ENCODE measurements at regions not wholly inside any gene's neighbourhood (a gene's known extent, or its start where the extent isn't known, plus 50 kb on each side); places are given as distances from the start of the nearest gene placed in this dataset.

GRCh38 chr4:45147866-45148265, 421.5 kb upstream of the GNPDA2 start:
- H3K4me3 ChIP-seq (ENCODE audit: low read length) = no peak overlapping the region
- H3K36me3 ChIP-seq (ENCODE audit: control insufficient read depth, insufficient read depth, low read length) = no peaks in the 10 kb centered on the region
- H3K9ac ChIP-seq (ENCODE audit: low read length) = no peak overlapping the region
- H3K27ac ChIP-seq (ENCODE audit: low read depth, low read length) = no peak overlapping the region
- H3K27me3 ChIP-seq (ENCODE audit: control insufficient read depth, insufficient read depth, low read length) = no peaks in the 10 kb centered on the region
- no peaks in the 10 kb centered on the region for H3K4me1 ChIP-seq (ENCODE audit: control insufficient read depth, insufficient read depth, low read length)

GRCh38 chr4:45131020-45131419, 404.7 kb upstream of the GNPDA2 start:
- H3K36me3 ChIP-seq (ENCODE audit: control insufficient read depth, insufficient read depth, low read length) = no peaks in the 10 kb centered on the region
- no peaks in the 10 kb centered on the region for H3K27me3 ChIP-seq (ENCODE audit: control insufficient read depth, insufficient read depth, low read length)
- no peak overlapping the region for H3K9ac ChIP-seq (ENCODE audit: low read length)
- no peak overlapping the region for H3K27ac ChIP-seq (ENCODE audit: low read depth, low read length)
- H3K4me3 ChIP-seq (ENCODE audit: low read length) = no peak overlapping the region
- H3K4me1 ChIP-seq (ENCODE audit: control insufficient read depth, insufficient read depth, low read length) = no peaks in the 10 kb centered on the region

DNA sequence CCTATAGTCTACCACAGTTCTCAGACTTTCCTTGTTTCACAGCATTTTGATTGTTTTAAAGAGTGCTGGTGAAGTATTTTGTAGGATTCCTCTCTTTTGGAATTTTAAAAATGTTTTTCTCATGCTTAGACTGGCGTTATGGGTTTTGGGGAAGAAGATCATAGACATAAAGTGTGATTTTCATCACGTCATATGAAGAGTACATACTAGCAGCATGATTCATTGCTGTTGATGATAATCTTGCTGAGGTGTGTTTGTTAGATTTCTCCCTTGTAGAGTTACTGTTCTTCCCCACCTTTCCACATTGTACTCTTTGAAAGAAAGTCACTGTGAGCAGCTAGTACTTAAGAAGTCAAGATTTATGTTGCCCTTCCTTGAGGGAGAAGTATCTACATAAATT, 396.1 kb upstream of the GNPDA2 start:
- Histone ChIP-seq H3K9ac (ENCODE audit: low read length) (no peak overlapping the region), H3K27me3 (ENCODE audit: control insufficient read depth, insufficient read depth, low read length) (no peaks in the 10 kb centered on the region), H3K4me1 (ENCODE audit: control insufficient read depth, insufficient read depth, low read length) (no peaks in the 10 kb centered on the region), H3K27ac (ENCODE audit: low read depth, low read length) (no peak overlapping the region), H3K4me3 (ENCODE audit: low read length) (no peak overlapping the region), H3K36me3 (ENCODE audit: control insufficient read depth, insufficient read depth, low read length) (no peaks in the 10 kb centered on the region)

GRCh38 chr4:45121426-45121975, 395.1 kb upstream of the GNPDA2 start:
- Histone ChIP-seq H3K36me3 (ENCODE audit: control insufficient read depth, insufficient read depth, low read length) (no peaks in the 10 kb centered on the region), H3K4me3 (ENCODE audit: low read length) (no peak overlapping the region), H3K9ac (ENCODE audit: low read length) (no peak overlapping the region), H3K4me1 (ENCODE audit: control insufficient read depth, insufficient read depth, low read length) (no peaks in the 10 kb centered on the region), H3K27ac (ENCODE audit: low read depth, low read length) (no peak overlapping the region), H3K27me3 (ENCODE audit: control insufficient read depth, insufficient read depth, low read length) (no peaks in the 10 kb centered on the region)

DNA sequence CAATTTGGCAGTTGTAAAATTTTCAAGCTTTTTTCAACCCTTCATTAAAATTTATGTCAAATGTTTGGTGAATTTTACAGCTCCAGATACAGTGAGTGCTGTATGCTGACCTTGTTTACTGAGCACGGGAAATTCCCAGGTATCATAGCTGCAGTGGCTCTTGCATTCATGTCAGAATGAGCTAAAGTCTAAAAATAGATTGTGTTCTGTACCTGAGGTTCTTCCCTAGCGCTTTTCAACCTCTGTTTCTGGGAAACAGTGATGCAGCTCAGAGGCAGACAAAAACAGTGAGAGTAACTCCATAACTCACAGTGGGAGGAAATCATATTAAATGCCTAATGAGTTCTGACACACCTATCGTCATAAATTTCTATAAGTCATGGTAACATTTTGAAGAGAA, 393.8 kb upstream of the GNPDA2 start:
- no peak overlapping the region for H3K9ac ChIP-seq (ENCODE audit: low read length)
- H3K4me3 ChIP-seq (ENCODE audit: low read length) = no peak overlapping the region
- no peak overlapping the region for H3K27ac ChIP-seq (ENCODE audit: low read depth, low read length)
- no peaks in the 10 kb centered on the region for H3K36me3 ChIP-seq (ENCODE audit: control insufficient read depth, insufficient read depth, low read length)
- no peaks in the 10 kb centered on the region for H3K4me1 ChIP-seq (ENCODE audit: control insufficient read depth, insufficient read depth, low read length)
- no peaks in the 10 kb centered on the region for H3K27me3 ChIP-seq (ENCODE audit: control insufficient read depth, insufficient read depth, low read length)

GRCh38 chr4:45119376-45119775, 393.0 kb upstream of the GNPDA2 start:
- Histone ChIP-seq H3K4me3 (ENCODE audit: low read length) (no peak overlapping the region), H3K9ac (ENCODE audit: low read length) (no peak overlapping the region), H3K27ac (ENCODE audit: low read depth, low read length) (no peak overlapping the region), H3K36me3 (ENCODE audit: control insufficient read depth, insufficient read depth, low read length) (no peaks in the 10 kb centered on the region), H3K4me1 (ENCODE audit: control insufficient read depth, insufficient read depth, low read length) (no peaks in the 10 kb centered on the region), H3K27me3 (ENCODE audit: control insufficient read depth, insufficient read depth, low read length) (no peaks in the 10 kb centered on the region)

DNA sequence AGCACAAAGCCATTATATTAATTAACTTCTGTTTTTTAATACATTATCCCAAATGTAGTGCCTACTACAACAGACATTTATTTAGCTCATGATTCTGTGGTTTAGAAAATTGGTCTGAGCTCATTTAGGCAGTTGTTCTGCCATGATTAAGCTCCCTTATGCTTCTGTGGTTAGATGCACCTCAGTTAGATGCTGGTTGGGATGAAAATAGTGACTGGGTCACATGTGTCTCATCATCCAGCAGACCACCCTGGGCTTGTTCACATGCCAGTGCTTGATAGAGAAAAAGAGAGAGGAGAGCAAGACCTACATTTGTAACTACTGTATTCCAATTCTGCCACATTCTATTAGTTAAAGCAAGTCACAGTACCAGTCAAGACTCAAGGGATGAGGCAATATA, 376.4 kb upstream of the GNPDA2 start:
- no peak overlapping the region for H3K4me3 ChIP-seq (ENCODE audit: low read length)
- H3K27ac ChIP-seq (ENCODE audit: low read depth, low read length) = no peak overlapping the region
- no peaks in the 10 kb centered on the region for H3K27me3 ChIP-seq (ENCODE audit: control insufficient read depth, insufficient read depth, low read length)
- no peaks in the 10 kb centered on the region for H3K36me3 ChIP-seq (ENCODE audit: control insufficient read depth, insufficient read depth, low read length)
- H3K4me1 ChIP-seq (ENCODE audit: control insufficient read depth, insufficient read depth, low read length) = no peaks in the 10 kb centered on the region
- no peak overlapping the region for H3K9ac ChIP-seq (ENCODE audit: low read length)

GRCh38 chr4:45100956-45101818, 374.8 kb upstream of the GNPDA2 start:
- no peak overlapping the region for H3K4me3 ChIP-seq (ENCODE audit: low read length)

DNA sequence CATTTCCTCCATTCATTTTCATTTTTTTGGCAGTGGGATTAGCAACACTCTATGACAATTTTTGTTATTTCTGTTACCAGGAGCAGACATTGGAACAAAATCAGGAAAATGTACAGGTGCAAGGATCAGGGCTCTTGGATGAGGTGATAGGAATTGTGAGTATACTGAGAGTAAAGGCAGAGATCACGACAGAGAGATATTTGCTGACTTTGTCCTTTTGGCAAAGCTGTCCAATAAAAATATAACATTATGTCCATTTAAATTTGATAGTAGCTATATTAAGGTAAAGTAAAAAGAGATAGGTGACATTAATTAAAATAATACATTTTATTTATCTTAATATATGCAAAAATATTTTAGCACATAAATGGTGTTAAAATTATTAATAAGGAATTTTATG, 373.1 kb upstream of the GNPDA2 start:
- Histone ChIP-seq H3K9ac (ENCODE audit: low read length) (no peak overlapping the region), H3K4me1 (ENCODE audit: control insufficient read depth, insufficient read depth, low read length) (no peaks in the 10 kb centered on the region), H3K36me3 (ENCODE audit: control insufficient read depth, insufficient read depth, low read length) (no peaks in the 10 kb centered on the region), H3K27ac (ENCODE audit: low read depth, low read length) (no peak overlapping the region), H3K27me3 (ENCODE audit: control insufficient read depth, insufficient read depth, low read length) (no peaks in the 10 kb centered on the region), H3K4me3 (ENCODE audit: low read length) (no peak overlapping the region)

More at GRCh38 chr4:45100956-45101818, 374.8 kb upstream of the GNPDA2 start:
- no peak overlapping the region for H3K9ac ChIP-seq (ENCODE audit: low read length)
- no peaks in the 10 kb centered on the region for H3K27me3 ChIP-seq (ENCODE audit: control insufficient read depth, insufficient read depth, low read length)
- H3K4me1 ChIP-seq (ENCODE audit: control insufficient read depth, insufficient read depth, low read length) = no peaks in the 10 kb centered on the region
- H3K36me3 ChIP-seq (ENCODE audit: control insufficient read depth, insufficient read depth, low read length) = no peaks in the 10 kb centered on the region
- no peak overlapping the region for H3K27ac ChIP-seq (ENCODE audit: low read depth, low read length)

GRCh38 chr4:45094684-45095083, 368.3 kb upstream of the GNPDA2 start:
- no peaks in the 10 kb centered on the region for H3K36me3 ChIP-seq (ENCODE audit: control insufficient read depth, insufficient read depth, low read length)
- H3K9ac ChIP-seq (ENCODE audit: low read length) = no peak overlapping the region
- H3K4me1 ChIP-seq (ENCODE audit: control insufficient read depth, insufficient read depth, low read length) = no peaks in the 10 kb centered on the region
- H3K27me3 ChIP-seq (ENCODE audit: control insufficient read depth, insufficient read depth, low read length) = no peaks in the 10 kb centered on the region
- no peak overlapping the region for H3K27ac ChIP-seq (ENCODE audit: low read depth, low read length)
- H3K4me3 ChIP-seq (ENCODE audit: low read length) = no peak overlapping the region

DNA sequence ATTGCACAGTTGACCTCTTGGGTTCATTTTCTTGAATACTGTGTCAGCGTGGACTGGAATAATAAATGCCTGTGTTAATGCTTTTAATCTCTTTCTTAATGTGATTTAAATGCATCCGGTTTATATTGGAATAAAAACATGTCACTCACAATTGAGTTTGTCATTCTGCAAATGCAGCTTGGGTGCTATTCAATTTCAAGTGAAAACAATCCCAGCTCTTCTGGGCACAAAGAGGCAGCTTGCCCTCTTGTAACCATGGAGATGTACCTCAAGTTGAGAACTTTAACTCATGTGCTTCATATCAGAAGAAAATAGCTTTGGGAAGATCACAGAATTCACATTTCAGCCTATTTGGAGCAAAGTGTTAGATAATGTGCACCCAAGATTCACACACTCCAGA, 355.7 kb upstream of the GNPDA2 start:
- no peak overlapping the region for H3K9ac ChIP-seq (ENCODE audit: low read length)
- no peak overlapping the region for H3K27ac ChIP-seq (ENCODE audit: low read depth, low read length)
- no peaks in the 10 kb centered on the region for H3K36me3 ChIP-seq (ENCODE audit: control insufficient read depth, insufficient read depth, low read length)
- H3K27me3 ChIP-seq (ENCODE audit: control insufficient read depth, insufficient read depth, low read length) = no peaks in the 10 kb centered on the region
- H3K4me1 ChIP-seq (ENCODE audit: control insufficient read depth, insufficient read depth, low read length) = no peaks in the 10 kb centered on the region
- H3K4me3 ChIP-seq (ENCODE audit: low read length) = no peak overlapping the region

DNA sequence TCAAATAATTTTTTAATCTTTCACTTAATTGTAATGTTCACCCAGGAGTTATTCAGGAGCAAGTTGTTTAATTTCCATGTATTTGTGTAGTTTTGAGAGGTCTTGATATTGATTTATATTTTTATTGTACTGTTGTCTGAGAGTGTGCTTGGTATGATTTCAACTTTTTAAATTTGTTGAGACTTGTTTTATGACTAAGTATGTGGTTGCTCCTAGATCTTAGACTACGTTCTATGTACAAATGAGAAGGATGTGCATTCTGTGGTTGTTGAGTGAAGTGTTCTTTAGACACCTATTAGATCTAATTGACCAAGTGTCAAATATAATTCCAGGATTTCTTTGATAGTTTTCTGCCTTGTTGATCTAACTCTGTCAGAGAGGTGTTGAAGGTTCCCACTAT, 353.3 kb upstream of the GNPDA2 start:
- H3K36me3 ChIP-seq (ENCODE audit: control insufficient read depth, insufficient read depth, low read length) = no peaks in the 10 kb centered on the region
- H3K27me3 ChIP-seq (ENCODE audit: control insufficient read depth, insufficient read depth, low read length) = no peaks in the 10 kb centered on the region
- H3K4me1 ChIP-seq (ENCODE audit: control insufficient read depth, insufficient read depth, low read length) = no peaks in the 10 kb centered on the region
- no peak overlapping the region for H3K27ac ChIP-seq (ENCODE audit: low read depth, low read length)
- no peak overlapping the region for H3K9ac ChIP-seq (ENCODE audit: low read length)
- no peak overlapping the region for H3K4me3 ChIP-seq (ENCODE audit: low read length)

DNA sequence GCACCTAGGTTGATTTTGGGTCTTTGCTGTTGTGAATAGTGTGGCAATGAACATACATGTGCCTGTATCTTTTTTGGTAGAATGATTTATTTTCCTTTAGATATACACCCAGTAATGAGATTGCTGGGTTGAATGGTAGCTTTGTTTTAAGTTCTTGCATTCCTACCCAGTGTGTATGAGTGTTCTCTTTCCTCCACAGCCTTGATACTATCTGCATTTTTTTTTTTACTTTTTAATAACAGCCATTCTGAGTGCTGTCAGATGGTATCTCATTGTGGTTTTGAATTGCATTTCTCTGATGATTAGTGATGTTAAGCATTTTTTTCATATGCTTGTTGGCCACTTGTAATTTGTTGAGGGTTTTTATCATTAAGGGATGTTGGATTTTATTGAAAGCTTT, 351.8 kb upstream of the GNPDA2 start:
- no peaks in the 10 kb centered on the region for H3K27me3 ChIP-seq (ENCODE audit: control insufficient read depth, insufficient read depth, low read length)
- no peak overlapping the region for H3K27ac ChIP-seq (ENCODE audit: low read depth, low read length)

More for the DNA sequence above, 351.8 kb upstream of the GNPDA2 start:
- Histone ChIP-seq H3K4me1 (ENCODE audit: control insufficient read depth, insufficient read depth, low read length) (no peaks in the 10 kb centered on the region), H3K9ac (ENCODE audit: low read length) (no peak overlapping the region), H3K36me3 (ENCODE audit: control insufficient read depth, insufficient read depth, low read length) (no peaks in the 10 kb centered on the region), H3K4me3 (ENCODE audit: low read length) (no peak overlapping the region)
